GM19438 (cell line): ENCODE measurements at regions not wholly inside any gene's neighbourhood (a gene's known extent, or its start where the extent isn't known, plus 50 kb on each side); places are given as distances from the start of the nearest gene placed in this dataset.

Experiments
- ATAC-seq: cut with Tn5 transposase; IDR thresholded peaks from one replicate; pipeline ENCODE4 v1.9.1; 2021; ENCODE audit warnings: low read depth; ENCODE audit not compliant: unreplicated experiment

DNA sequence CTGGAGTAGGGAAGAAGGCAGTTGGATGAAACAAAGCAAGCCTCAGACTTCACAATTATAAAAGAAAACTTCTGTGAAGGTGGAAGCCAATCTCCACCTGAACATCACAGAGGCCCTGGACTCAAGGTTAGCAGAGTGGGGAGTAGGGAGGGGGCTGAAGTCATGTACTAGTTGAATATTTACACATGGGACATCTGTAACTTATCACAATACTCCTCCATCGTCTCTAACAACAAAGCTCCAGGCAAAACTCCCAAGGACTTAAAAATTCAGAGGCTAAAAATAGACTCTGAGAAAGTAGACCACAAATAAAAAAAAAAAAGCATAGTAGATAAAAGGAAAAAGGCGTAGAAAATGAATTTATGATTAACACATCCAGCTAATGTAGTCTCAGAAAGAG lies 326.3 kb upstream of the PKN2 start:
- ATAC-seq = no peak

DNA sequence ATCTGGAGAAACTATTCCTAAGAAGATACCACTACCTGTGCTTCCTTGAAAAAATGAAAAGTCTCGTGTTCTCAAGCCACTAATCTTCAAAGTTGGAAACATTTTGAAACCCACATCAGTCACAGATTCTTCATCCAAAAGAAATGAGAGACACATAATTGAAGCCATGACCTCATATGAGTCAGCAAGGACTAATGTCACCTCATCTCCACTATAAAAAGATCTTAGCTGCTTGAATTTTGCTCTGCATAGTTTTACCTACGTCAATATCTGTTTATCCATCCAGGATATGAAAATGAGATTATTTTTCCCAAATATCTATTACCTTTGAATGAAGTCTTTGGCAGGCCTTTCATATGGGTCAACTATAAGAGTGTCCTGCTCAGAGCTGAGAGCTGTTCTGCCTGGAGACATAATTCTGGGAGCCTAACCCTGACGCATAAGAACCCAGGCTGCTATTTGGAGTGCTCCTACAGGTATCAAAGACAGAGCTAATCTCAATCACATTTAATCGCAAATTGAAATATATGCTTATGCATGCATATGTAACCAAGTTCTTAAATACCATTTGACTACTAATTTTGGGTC lies 312.5 kb upstream of the PKN2 start:
- no peak for ATAC-seq

- no peak for ATAC-seq
Measured at GRCh38 chr1:88375977-88376376, 308.1 kb upstream of the PKN2 start.

GRCh38 chr1:88376421-88376820 lies 307.7 kb upstream of the PKN2 start:
- ATAC-seq = no peak

DNA sequence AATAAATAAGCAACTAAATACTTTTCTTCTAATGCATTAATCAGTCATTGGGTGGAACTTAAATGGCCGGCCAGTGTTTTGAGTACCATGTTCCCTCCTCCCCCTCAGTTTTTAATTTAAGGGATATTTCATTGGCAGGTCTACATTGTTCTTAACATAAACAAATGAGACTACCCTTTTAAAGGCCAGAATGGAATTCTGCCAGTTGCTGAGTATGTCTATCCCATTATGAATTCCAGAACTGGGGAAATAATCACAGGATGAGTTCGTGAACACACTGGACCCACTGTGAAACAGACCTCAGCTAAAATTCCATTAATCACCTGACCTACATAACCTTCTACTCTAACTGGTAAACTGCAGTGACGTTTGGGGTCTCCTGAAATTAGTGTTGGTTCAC lies 305.5 kb upstream of the PKN2 start:
- ATAC-seq = no peak

GRCh38 chr1:88394958-88395357 lies 289.1 kb upstream of the PKN2 start:
- ATAC-seq = no peak

GRCh38 chr1:88398338-88398737 lies 285.7 kb upstream of the PKN2 start:
- no peak for ATAC-seq

- ATAC-seq = no peak
Measured at GRCh38 chr1:88399690-88400089, 284.4 kb upstream of the PKN2 start.

GRCh38 chr1:88401313-88401712 lies 282.8 kb upstream of the PKN2 start:
- peak; percentile 84 for ATAC-seq

DNA sequence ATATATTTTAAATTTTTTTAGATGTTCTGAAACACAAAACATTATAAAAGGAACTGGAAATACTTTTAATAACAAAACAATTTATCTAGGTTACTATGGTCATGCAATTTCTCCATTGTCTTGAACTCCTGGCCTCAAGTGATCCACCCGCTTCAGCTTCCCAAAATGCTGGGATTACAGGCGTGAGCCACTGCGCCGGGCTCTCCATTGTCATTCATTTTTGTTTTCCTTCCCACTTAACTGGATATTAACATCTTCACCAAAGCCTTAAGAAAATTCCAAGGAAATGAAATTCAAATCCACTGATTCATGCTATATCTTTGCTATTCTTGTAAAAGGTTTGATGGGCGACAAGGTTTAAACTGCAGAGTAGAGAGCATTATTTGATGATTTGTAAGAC lies 279.5 kb upstream of the PKN2 start:
- no peak for ATAC-seq

DNA sequence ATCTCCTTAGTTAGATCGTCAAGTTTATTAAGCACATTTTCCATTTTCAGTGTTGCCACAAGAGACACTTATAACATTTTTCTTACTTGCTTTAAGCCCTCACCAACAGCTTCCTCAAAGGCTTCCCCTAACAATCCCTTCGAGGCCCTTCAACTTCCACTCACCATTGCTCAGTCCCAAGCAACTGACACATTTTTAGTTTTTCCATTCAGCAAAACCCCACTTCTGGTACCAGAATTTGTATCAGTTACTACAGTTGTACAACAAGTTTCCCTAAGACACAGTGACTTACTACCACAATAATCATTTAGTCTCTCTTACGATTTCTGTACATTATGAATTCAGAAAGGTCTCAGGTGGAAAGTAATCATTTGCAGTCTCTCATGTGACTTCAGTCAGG lies 276.8 kb upstream of the PKN2 start:
- no peak for ATAC-seq

DNA sequence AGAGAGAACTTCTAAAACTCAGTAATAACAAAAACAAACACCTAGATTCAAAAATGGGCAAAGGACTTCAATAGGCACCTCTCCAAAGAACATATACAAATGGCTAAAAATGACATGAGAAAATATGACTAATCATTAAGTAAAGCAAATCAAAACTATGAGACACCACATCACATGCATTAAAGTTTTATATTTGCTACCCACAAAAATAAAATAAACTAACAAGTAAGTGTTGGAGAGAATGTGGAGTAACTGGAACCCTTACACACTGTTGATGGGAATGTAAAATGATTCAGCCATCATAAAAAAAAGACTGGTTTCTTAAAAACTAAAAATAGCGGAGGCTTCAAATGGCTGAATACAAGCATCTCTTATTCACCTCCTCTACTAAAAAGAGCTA lies 262.1 kb upstream of the PKN2 start:
- ATAC-seq = no peak

DNA sequence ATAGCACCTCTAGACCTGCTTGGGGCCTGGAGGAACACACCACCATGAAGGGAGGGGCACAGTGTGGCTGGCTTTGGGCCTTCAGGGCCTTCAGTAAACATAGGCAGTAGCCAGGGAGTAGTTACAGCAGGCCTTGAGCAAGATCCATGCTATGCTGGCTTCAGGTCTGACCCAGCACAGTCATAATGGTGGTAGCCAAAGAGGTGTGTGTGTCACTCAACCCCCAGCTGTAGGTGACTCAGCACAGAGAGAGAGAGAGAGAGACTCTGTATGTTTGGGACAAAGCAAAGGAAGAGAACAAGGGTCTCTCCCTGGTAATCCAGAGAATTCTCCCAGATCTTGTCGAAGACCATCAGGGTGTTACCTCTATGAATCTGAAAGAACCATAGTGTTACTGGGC lies 250.5 kb upstream of the PKN2 start:
- ATAC-seq = no peak

DNA sequence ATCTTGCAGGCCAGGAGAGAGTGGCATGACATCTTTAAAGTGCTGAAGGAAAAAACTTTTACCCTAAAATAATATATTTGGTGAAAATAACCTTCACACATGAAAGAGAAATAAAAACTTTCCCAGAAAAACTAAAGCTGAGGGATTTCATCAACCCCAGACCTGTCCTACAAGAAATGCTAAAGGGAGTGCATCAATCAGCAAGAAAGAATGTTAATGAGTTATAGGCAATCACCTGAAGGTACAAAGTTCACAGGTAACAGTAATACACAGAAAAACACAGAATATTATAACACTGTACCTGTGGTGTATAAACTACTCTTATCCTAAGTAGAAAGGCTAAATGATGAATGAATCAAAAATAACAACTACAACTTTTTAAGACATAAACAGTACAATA lies 249.2 kb upstream of the PKN2 start:
- ATAC-seq = no peak

GRCh38 chr1:88441022-88441421 lies 243.1 kb upstream of the PKN2 start:
- ATAC-seq = no peak

- no peak for ATAC-seq
Measured at GRCh38 chr1:88451856-88452255, 232.2 kb upstream of the PKN2 start.

GRCh38 chr1:88453295-88453694 lies 230.8 kb upstream of the PKN2 start:
- no peak for ATAC-seq

- no peak for ATAC-seq
Measured at GRCh38 chr1:88454781-88455180, 229.3 kb upstream of the PKN2 start.

- ATAC-seq = no peak
Measured at GRCh38 chr1:88455621-88456256, 228.3 kb upstream of the PKN2 start.

- ATAC-seq = no peak
Measured at GRCh38 chr1:88457197-88457596, 226.9 kb upstream of the PKN2 start.

DNA sequence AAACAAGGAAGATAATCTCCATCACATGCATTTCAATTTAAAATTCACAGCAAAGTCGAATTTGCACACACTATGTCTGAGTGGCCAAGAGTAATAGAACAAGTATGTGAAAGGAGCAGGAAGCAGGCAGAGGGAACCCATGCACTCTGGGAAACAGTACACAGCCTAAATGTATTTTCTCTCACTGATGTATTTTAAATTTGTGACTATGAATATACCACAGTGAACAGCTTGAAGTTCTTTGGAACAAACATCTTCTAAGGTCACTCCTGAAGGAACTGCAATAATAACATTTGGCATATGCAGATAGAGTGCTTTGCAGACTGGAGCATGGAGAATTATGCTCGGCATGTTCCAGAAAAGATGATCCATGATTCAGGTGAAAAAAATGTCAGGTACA lies 223.1 kb upstream of the PKN2 start:
- no peak for ATAC-seq

- ATAC-seq = no peak
Measured at GRCh38 chr1:88462096-88462487, 222.0 kb upstream of the PKN2 start.
